Activated B cell treated with CpG ODN at 0.5 μM for 24 hours (primary cell): ENCODE measurements at regions not wholly inside any gene's neighbourhood (a gene's known extent, or its start where the extent isn't known, plus 50 kb on each side); places are given as distances from the start of the nearest gene placed in this dataset.

Experiments used
- ATAC-seq: fragments of 200-7000 bp; cut with Tn5 transposase; one replicate; pipeline ENCODE4 v1.10.0; 2021; ENCODE audit warnings: low read depth, mild to moderate bottlenecking, moderate library complexity
- CTCF ChIA-PET: fragments of 350-600 bp; sonication (Branson Sonifier 250); formaldehyde crosslinking; loops from one replicate; lab custom pipeline; 2021; ENCODE audit warnings: antibody characterized with exemption; lab: Charles Lee
- POLR2A ChIA-PET: fragments of 350-600 bp; sonication (Branson Sonifier 250); formaldehyde crosslinking; loops from one replicate; lab custom pipeline; 2021; ENCODE audit warnings: antibody characterized with exemption; lab: Charles Lee
- DNase-seq: peaks from one replicate; pipeline ENCODE4 v3.0.0; 2022
- H3K27ac Mint-ChIP-seq: one replicate; pipeline ENCODE4 v1.8.0; 2020; ENCODE audit warnings: mixed read lengths
- H3K27me3 Mint-ChIP-seq: one replicate; pipeline ENCODE4 v1.8.0; 2021; ENCODE audit warnings: mixed read lengths
- H3K36me3 Mint-ChIP-seq: one replicate; pipeline ENCODE4 v1.8.0; 2021; ENCODE audit warnings: low read depth, mixed read lengths
- H3K4me1 Mint-ChIP-seq: one replicate; pipeline ENCODE4 v1.8.0; 2021; ENCODE audit warnings: mixed read lengths
- H3K4me3 Mint-ChIP-seq: one replicate; pipeline ENCODE4 v1.8.0; 2020; ENCODE audit warnings: mild to moderate bottlenecking, mixed read lengths
- H3K9me3 Mint-ChIP-seq: one replicate; pipeline ENCODE4 v1.8.0; 2020; ENCODE audit warnings: mixed read lengths
- CTCF ChIP-seq: fragments of 200-600 bp; IDR thresholded peaks from one replicate; pipeline ENCODE4 v1.8.0; 2022; ENCODE audit warnings: antibody characterized with exemption, mild to moderate bottlenecking
- intact Hi-C: fragments of 100-400 bp; cut with micrococcal nuclease; formaldehyde crosslinking; loops from one replicate; pipeline ENCODE4 v1.15.1; 2024

DNA sequence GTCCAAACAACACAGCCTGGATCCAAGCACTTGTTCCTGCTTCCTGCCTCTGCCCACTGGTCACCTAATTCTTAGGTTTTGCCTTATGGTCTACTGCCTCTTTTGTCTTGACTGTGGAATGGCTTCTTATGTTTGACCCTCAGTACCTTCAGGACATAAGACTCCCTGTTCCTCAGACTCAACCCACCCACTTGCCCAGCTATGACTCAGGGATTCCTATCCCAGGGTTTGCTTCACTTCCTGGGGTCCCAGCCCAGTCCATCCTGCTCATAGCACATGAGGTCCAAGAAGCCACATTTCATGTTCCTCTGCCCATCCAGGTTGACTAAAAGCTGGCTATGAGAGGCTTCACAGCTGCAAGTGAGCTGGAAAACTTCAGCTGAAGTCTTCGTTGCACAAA, 320.9 kb upstream of the CDH5 start:
- ChIA-PET POLR2A (no interaction called here), CTCF (no interaction called here)
- ATAC-seq, result no peak
- Mint-ChIP-seq H3K9me3 (peaks cover 2% of the 10 kb centered on the region), H3K4me3 (no peak overlapping the region), H3K27me3 (no peaks in the 10 kb centered on the region), H3K36me3 (no peaks in the 10 kb centered on the region), H3K27ac (no peak overlapping the region), H3K4me1 (no peaks in the 10 kb centered on the region)
- no peak for DNase-seq
- no peak for TF ChIP-seq CTCF
- intact Hi-C loops, result no loop called here

GRCh38 chr16:66044556-66044955, 321.9 kb upstream of the CDH5 start:
- Mint-ChIP-seq H3K27ac (no peak overlapping the region), H3K4me3 (no peak overlapping the region), H3K4me1 (no peaks in the 10 kb centered on the region), H3K27me3 (no peaks in the 10 kb centered on the region), H3K9me3 (peaks cover 2% of the 10 kb centered on the region), H3K36me3 (no peaks in the 10 kb centered on the region)
- ATAC-seq (no peak), DNase-seq (no peak)
- CTCF ChIA-PET, result no interaction called here
- POLR2A ChIA-PET, result no interaction called here
- no peak for TF ChIP-seq CTCF
- intact Hi-C loops, result no loop called here

DNA sequence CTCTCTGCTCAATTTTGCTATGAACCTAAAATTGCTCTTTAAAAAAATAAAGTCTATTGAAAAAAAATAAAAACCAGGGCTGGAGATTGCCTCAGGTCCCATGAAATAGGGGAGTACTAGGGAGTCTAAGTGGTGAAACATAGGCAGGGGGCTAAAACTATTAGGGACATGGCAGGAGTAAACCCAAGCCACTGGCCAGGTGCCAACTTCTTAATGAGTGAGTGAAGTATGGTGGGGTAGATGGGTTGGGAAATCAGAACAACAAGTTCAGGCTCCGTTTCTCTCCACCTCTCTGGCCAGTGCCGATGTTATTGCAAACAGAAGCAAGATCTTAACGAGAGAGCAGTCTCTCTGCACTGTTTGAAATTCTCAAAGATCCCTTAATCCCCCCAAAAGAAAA, 322.4 kb upstream of the CDH5 start:
- peaks cover 2% of the 10 kb centered on the region for H3K9me3 Mint-ChIP-seq
- POLR2A ChIA-PET, result no interaction called here

GRCh38 chr16:66043326-66043725, 323.2 kb upstream of the CDH5 start:
- no peaks in the 10 kb centered on the region for H3K4me1 Mint-ChIP-seq
- POLR2A ChIA-PET, result no interaction called here

More for the DNA sequence above, 322.4 kb upstream of the CDH5 start:
- TF ChIP-seq CTCF, result no peak
- no peaks in the 10 kb centered on the region for H3K4me1 Mint-ChIP-seq
- DNase-seq (no peak), ATAC-seq (no peak)
- no peak overlapping the region for H3K27ac Mint-ChIP-seq
- intact Hi-C loops, result no loop called here
- no peaks in the 10 kb centered on the region for H3K36me3 Mint-ChIP-seq
- H3K4me3 Mint-ChIP-seq, result no peak overlapping the region
- CTCF ChIA-PET, result no interaction called here
- H3K27me3 Mint-ChIP-seq, result no peaks in the 10 kb centered on the region

GRCh38 chr16:66042341-66042740, 324.1 kb upstream of the CDH5 start:
- CTCF ChIA-PET, result no interaction called here
- Mint-ChIP-seq H3K27me3 (no peaks in the 10 kb centered on the region), H3K9me3 (no peaks in the 10 kb centered on the region), H3K4me1 (no peaks in the 10 kb centered on the region), H3K27ac (no peak overlapping the region), H3K36me3 (no peaks in the 10 kb centered on the region), H3K4me3 (no peak overlapping the region)
- TF ChIP-seq CTCF, result no peak
- ATAC-seq (no peak), DNase-seq (no peak)
- intact Hi-C loops, result no loop called here
- POLR2A ChIA-PET, result no interaction called here

More at GRCh38 chr16:66043326-66043725, 323.2 kb upstream of the CDH5 start:
- ATAC-seq (no peak), DNase-seq (no peak)
- CTCF ChIA-PET, result no interaction called here
- Mint-ChIP-seq H3K27ac (no peak overlapping the region), H3K27me3 (no peaks in the 10 kb centered on the region), H3K4me3 (no peak overlapping the region), H3K9me3 (no peaks in the 10 kb centered on the region), H3K36me3 (no peaks in the 10 kb centered on the region)
- TF ChIP-seq CTCF, result no peak
- intact Hi-C loops, result no loop called here
